GM18502 (cell line): ENCODE measurements at regions not wholly inside any gene's neighbourhood (a gene's known extent, or its start where the extent isn't known, plus 50 kb on each side); places are given as distances from the start of the nearest gene placed in this dataset.
"Not testable (repeated sequence)": the region's sequence is repeated elsewhere in the genome, so short reads cannot be mapped to it uniquely, and the experiment has no call there.

Experiments
- ATAC-seq: cut with Tn5 transposase; IDR thresholded peaks from one replicate; pipeline ENCODE4 v1.9.1; 2021; ENCODE audit warnings: mild to moderate bottlenecking; ENCODE audit not compliant: unreplicated experiment, poor library complexity

DNA sequence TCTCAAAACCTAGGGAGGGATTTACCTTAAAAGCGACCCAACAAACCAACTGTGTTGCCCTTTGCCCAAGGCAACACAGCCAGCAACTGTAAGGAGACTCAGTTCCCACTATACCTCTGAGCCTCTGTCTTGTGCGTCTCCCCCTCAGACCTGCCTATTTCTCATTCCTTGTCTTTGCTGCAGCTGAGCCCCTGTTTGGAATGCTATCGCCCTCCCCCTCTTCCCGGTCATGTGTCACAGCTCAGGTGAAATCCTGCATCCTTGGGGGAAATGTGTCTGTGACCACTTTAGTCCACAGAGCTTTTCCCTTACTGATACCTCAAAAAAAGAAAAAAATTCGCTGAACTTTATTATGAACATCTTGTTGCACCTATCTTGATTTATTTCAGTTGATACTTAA lies 52.0 kb upstream of the LRIG1 start:
- ATAC-seq, result no peak

DNA sequence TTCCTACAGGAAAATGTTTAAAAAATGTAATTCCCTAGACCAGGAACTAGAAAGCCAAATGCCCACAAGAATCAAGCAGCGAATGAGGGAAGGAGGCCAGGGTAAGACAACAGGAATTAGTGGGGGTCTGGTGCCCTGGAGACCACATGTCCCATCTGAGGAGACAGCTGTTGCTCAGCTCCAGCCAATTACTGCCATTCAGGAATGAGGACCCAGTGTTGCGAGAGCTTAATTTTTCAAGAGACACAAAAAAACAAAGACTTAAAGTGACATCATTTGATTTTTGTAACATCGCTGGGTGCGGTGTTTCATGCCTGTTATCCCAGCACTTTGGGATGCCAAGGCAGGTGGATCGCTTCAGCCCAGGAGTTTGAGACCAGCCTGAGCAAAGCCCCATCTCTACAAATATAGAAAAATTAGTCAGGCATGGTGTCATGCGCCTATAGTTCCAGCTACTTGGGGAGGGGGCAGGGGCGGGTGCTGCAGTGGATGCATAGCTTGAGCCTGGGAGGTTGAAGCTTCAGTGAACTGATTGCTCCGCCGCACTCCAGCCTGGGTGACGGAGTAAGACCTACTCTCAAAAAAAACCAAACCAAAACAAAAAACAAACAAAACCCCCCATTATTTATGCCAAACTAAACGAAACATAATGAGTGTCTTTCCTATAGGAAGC lies 52.8 kb upstream of the LRIG1 start:
- no peak for ATAC-seq

DNA sequence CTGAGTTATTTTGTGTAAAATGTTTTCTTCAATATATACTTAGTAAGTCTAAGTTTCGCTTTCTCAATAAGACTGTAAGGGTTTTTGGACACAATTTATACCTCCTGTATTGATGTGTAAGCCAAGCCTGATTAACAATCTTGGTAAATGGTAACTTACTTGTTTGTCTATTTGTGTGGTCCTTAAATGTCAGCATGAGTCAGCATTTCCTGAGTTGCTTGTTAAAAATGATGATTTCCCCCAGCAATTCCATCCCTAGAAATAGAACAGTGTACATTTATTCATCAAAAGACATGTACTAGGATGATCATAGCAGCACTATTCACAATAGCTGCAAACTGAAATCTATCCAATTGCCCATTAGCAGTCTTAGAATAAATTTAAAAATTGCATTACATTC lies 53.4 kb upstream of the LRIG1 start:
- ATAC-seq, result no peak

DNA sequence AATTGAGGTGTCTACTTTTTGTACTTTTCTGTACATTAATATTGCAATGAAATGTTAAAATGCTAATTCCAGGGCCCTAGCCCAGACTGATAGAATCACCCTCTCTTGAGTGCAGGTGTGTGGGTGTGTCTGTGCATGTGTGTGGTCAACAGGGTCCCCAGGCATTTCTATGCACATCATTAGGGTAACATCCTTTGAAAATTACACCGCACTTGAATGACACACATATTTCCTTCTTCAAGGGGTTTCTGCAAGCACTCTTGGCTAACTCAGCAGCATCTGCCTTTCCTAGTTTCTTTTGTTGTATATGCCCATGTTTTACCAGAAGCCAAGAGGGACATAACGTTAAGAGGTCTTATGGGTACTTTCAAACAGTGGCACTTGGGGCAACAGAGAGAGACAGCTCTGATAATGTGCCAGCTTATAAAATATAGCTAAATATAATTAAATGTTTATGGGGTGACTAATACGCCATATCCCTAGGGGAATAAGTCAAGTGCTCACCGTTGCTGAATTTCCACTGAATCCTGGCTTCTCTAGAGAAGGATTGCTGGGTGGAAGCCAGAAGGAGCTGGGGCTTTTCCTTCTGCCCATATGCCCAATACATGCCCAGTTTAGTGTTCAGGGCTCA lies 54.5 kb upstream of the LRIG1 start:
- no peak for ATAC-seq

DNA sequence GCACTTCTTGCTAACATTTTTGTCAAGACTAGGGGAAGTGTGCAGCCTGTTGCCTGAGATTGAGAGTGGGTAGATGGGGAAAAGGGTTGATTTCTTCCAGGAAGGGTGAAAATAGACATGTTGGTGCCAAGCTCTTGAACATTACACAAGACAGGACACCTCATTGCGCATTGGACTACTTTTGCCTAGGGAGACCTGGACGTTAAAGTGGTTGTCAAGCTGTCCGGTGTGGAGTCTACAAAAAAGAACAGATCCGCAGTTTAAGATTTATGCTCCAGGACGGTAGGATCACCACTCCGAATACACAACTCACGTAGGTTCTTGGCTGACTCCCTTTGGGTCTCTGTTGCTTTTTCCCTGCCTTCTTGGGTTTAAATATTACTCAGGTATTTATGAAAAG lies 56.3 kb upstream of the LRIG1 start:
- no peak for ATAC-seq

DNA sequence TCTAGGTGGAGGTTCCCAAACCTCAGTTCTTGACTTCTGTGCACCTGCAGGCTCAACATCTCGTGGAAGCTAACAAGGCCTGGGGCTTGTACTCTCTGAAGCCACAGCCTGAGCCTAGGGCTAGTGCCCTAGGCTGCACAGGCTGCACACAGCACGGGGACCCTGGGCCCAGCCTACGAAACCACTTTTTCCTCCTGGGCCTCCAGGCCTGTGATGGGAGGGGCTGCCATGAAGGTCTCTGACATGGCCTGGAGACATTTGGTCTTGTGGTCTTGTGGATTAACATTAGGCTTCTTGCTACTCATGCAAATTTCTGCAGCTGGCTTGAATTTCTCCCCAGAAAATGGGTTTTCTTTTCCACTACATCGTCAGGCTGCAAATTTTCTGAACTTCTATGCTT lies 59.1 kb upstream of the LRIG1 start:
- ATAC-seq, result not testable (repeated sequence)

DNA sequence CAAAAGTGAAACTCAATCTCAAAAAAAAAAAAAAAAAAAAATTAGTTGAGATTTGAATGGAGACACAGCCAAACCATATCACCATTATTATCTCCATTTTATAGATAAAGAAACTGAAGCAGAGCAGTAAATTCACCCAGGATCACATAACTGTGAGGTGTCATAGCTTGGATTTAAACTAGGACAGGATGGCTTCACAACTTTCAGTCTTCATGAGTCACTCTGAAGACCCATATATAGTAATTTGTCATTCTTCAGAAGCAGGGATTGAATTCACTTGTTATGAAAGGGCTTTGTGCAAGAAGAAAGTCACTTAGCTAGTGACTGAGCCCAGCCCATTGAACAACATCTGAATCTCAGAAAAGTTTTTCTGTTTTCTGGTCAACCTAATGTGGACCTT lies 60.5 kb upstream of the LRIG1 start:
- ATAC-seq, result no peak

DNA sequence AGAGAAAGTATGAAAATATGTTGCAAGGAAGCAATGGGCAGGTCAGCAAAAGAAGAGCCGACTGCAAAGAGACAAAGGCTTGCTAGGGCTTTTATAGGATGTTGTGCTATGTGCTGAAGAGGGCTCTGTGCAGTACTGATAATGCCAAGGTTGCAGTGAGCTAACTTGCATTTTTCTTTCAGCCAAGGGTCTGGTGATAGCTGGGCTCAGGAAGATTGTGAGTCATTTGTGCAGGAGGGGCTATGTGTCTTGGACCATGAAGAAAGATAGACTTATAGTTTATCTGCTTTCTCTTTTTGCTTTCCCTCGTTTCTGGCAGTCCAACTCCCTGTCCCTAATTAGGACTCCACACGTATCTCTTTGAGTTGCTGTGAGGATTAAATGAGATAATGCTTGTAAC lies 64.5 kb upstream of the LRIG1 start:
- ATAC-seq, result no peak

DNA sequence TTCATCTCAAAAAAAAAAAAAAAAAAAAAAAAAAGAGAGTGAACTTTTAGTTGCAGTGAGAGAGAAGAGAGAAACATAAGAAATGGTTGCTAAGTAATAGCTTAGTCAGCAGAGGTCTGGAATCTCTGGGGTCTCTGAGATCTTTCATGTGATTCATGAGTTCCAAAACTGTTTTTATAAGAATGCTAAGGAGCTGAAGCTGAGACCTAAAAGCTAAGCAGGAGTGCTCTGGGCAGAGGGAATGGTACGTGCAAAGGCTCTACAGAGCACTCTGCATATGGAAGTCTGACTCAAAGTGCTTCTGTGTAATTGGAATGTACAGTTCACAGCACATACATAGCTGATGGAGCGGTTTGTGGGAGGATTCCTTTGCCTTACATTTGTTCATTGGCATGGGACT lies 66.3 kb upstream of the LRIG1 start:
- ATAC-seq, result no peak

DNA sequence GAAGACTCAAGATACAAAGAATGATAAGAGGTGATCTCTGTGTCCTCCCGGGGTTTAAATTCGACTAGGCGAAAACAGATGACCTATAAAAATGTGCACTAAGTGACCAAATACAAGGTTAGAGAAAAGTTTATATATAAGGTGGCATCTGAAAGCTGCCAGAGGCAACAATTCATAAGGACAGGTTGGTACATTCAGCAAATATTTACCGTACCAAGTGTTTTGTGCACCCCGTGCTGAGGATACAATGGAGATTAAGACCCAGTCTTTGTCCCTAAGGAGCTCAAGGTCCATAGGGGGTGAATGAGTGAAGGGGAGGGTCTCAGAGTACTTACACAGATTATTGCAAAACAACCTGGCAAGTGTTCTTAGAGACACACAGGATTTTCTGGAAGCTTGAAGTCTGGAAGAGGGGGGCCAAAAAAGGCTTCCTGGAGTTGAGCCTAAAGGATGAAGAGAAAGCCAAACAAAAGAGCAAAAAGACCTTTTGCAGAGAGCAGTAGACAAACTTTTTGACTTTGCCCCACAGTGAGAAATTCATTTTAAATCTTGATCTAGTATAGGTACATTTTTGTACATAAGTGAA lies 71.4 kb upstream of the LRIG1 start:
- no peak for ATAC-seq

DNA sequence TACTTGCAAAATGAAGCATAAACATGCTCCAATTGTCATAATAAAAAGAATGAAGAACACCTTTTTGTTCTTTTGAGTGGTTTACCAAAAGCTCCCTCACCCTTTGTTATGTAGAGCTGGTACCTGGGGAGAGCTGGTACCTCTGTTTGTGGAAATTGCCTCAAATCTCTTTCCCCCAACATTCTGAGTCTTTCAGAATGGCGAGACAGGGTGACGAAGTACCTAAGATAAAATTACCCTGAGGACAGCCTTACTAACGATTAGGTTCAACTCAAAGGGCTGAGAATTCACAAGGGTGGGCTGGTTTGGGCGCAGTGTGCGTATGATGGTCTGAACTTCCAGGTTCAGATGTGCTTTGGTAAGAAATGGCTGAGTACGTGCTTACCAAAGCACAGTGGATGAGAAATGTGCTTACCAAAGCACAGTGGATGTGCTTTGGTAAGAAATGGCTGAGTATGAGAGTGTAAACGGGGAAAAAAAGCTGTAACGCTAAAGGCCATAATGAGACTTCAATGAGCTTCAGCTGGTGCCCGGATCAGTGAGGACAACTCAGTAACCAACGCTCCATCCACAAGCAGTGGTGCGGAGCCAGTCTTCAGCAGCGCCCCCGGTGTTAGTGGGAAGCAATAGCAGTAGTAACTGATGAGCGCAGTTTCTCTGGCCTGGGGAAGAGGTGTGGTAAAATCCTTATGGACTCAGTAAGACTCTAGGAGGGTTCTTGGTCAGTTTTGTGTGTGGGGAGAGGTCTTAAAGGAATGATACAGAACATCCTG lies 72.3 kb upstream of the LRIG1 start:
- ATAC-seq, result no peak

DNA sequence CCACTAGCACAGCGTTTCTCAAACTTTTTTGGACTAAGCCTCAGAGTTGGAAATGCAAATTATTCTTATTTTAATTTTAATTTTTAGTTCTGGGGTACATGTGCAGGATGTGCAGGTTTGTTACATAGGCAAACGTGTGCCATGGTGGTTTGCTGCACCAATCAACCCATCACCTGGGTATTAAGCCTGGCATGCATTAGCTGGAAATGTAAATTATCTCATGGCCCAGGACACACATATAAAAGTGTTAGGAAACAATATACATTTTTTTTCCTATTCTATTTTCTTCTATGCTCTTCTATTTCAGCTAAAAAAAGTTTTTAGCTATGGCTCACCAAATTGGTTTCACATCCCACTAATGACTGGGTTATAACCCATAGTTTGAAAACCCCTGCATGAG lies 73.3 kb upstream of the LRIG1 start:
- no peak for ATAC-seq

DNA sequence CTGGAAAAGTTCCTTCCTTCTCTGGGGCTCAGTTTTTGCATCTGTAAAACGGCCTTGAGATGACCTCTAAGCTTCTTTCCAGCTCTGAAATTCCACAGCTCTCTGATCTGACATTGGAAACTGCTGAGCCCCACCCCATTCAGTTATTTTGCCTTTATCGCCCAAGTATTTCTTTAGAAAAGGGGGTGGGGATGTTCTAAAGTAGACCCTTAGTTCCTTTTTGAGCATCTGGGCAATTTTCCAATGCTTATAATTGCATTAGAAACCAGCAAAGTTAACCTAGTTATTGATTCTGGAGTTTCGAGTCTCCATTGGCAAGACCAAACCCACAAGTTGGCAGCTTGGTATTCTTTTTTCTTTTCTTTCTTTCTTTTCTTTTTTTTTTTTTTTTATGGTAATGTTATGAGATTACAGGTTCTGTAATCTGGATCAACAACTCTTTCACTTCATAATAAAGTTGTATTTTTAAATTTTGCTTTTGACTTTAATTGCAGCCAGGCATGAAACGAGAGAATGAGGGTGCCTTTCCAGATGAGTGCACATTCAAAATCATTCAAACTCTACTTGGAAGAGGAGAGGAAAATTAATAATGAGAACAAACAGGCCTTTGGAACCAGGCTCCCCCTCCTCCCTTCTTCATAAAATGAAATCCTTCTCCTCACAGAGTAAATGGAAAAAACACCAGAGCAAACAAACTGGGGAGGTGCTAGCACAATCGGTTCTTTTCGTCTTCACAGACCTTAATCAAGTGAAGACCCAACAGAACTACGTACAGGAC lies 76.8 kb upstream of the LRIG1 start:
- no peak for ATAC-seq

DNA sequence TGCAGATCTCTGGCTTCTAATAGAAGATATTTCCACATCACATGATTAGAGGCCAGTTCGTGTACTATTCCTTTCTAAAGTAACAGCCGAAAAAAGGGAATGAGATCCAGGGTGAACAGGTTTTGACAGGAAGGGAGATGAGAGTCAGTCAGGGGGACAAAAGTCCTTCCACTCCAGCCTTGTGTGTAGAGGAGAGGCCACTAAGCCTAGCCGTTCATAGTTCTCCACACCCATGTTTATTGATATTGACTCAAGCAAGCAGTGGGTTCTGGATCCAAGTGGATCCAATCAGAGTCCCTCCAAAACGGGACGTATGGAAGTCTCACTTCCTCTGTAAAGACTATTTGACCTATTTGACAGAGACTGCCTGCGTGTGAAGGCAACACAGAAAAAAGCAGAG lies 80.4 kb upstream of the LRIG1 start:
- no peak for ATAC-seq

DNA sequence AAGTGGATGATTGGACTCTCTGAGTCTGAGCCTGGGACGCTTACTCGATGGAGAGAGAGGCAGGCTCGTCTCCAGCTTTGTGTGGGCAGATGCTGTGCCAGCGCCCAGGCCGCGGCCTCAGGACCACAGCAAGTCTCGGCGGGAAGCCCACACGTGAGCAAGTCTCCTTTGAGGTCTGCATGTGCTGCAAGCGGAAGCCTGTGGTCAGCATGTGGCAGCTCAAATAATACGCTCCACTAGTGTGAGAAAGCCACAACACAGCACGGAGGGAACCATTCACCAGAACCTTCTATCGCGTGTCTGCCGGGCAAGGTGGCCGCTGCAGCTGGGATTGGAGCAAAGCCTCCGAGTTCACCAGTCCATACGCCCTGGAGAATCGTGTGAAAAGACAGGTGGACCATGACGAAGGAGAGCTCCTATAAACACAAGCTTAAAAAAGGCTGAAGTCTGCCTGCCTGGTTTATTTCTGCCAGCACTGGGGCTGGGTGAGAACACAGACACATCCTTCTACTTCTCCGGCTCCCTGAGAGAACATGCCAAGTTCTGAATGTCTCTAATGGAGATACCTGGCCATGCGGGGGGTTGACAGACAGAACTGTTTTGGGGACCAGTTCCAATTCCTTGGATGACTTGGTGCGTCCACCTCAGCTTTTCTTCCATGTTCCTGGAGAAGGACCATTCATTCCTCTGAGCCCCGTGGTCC lies 82.0 kb upstream of the LRIG1 start:
- ATAC-seq, result peak; percentile 96

DNA sequence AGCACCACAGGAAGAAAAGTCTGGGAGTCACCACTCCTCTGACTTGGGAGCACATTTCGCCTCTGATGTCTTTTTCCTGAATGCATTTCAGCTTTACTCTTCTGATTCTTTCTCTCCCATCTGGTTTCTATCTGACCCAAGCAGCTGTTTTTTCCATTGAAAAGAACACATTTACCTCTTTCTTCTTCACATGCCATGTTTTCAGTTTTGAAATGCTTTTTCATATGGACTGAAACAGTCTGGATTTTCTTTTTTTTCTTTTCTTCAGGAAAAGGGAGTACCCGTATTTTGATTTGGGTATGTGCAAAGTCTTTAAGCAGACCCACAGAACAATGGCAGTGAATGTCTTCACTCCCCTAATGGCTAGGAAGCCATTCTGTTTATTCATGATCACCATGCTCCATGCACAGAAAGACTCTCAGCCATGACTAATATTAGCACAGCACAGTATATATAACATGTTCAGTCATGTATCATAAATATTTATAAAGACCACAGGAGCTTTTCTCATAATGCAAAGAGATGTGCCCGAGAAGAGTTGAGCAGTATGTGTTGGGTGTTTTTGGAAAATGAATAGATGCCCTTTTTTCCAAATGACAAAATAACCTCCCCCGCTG lies 82.7 kb upstream of the LRIG1 start:
- no peak for ATAC-seq

DNA sequence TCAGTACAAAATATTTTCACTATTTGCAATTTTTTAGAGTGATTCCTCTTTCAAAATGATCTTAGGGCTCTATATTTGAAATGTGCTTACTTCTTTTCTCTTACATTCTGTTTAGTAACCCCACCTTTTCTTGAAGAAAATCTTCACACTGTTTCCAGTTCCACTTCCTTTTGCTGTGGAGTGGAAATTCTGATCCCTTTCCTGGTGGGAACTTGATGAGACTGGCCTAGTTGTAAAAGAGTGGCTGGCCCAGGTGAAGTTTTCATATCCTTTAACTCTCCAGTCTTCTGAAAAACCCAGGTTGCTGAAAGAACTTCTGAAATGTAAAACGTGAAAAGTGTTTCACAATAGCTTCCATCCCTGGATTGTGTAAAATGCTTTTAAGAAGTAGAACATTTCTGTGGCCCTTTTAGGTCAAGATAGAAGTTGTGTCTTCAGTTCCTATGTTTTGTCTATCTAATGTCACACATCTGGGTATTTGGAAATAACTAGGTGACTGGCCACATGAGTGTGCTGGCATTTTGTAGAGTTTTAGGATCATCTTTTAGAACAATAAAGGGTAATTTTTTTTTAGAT lies 84.8 kb upstream of the LRIG1 start:
- ATAC-seq, result no peak

DNA sequence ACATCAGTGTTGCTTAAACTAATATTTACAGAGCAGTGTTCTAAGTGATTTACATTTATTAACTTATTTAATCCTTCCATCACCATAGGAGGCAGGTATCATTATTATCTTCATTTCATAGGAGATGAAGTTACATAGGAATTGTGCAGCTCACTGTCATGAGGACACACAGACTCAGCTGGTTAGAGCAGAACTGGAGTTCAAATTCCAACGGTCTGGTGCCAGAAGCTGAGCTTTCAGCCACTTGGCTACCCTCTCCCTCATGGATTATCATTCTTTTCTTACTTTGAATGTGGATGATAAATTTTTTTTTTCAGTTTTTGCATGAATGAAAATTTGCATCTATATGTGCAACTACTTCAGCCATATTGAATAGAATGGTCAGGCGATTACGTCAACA lies 86.0 kb upstream of the LRIG1 start:
- ATAC-seq, result no peak

DNA sequence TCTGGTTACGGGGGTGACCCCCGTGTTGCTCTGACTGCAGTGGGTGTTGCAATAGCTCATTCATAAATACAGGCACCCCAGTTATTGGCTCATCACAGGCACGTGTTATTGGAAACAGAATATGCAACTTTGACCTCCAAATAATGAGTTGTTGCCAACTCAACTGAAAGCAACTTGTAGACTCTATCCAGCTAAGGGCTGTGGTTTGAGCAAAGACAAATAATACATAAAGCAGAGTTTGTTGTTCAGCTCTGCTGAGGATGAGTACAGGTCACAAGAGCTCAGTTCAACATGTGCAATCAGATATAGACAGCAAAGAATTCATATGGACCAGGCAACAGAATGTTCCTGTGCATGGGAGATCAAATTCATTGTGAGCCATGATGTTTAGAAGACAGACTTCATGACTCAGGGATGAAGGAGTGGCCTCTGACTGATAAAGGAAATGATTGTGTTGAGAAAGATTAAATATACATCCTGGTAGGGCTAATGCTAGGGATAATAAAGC lies 87.6 kb upstream of the LRIG1 start:
- ATAC-seq, result no peak
